ENCODE measurements at regions not wholly inside any gene's neighbourhood (a gene's known extent, or its start where the extent isn't known, plus 50 kb on each side); places are given as distances from the start of the nearest gene placed in this dataset.

DNA sequence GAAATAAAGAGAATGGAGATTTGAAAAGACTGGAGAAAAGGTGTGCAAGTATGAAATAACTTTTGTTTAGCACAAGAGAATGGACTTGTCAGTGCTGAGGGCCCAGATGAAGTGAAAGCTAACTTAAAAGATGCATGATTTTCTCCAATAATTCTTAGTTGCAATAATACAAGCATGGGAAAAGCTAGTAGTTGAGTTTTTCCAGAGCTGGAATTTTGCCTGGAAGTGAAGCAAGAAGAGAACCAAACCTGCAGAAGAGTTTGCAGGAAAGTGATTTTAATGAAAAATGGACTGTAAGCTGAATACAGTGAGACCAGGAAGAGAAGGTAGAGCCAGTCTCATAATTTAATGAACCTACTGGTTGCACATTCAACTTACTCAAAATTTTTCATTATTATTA, 69.3 kb upstream of the FSCB start:
- FAIRE-seq (no peak), DNase-seq (no peak)
- no peak overlapping the region for H3K9ac ChIP-seq (ENCODE audit: low read length in 3 of 3)

DNA sequence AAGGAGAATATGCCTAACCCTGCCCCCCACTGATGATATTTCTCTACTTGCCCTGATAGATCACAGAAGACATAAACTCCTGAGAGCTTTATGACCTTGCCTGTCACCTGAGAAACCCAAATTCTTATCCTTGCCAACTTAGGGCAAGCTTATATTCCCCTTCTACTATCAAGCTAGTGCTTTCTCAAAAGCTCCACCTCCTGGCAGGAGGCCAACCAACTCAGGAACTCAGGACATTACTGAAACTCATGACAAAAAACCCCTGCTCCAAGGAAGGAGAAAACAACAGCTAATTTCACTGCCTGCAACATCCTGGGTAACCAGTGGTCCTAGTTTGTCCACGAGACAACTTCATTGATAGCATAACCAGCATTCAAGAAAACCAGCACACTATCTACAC, 60.9 kb upstream of the FSCB start:
- H3K9me3 ChIP-seq (ENCODE audit: control insufficient read depth in 2 of 3, insufficient read depth in 1 of 3, low read length in 3 of 3), result peaks cover 0 to 6% (median 0%) of the 10 kb centered on the region in 3 donors
- H3K27ac ChIP-seq (ENCODE audit: low read depth in 2 of 2, low read length in 2 of 2), result no peak overlapping the region
- TF ChIP-seq, protein P1, sequence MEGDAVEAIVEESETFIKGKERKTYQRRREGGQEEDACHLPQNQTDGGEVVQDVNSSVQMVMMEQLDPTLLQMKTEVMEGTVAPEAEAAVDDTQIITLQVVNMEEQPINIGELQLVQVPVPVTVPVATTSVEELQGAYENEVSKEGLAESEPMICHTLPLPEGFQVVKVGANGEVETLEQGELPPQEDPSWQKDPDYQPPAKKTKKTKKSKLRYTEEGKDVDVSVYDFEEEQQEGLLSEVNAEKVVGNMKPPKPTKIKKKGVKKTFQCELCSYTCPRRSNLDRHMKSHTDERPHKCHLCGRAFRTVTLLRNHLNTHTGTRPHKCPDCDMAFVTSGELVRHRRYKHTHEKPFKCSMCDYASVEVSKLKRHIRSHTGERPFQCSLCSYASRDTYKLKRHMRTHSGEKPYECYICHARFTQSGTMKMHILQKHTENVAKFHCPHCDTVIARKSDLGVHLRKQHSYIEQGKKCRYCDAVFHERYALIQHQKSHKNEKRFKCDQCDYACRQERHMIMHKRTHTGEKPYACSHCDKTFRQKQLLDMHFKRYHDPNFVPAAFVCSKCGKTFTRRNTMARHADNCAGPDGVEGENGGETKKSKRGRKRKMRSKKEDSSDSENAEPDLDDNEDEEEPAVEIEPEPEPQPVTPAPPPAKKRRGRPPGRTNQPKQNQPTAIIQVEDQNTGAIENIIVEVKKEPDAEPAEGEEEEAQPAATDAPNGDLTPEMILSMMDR (IDR thresholded peaks at IDR 0.05; ENCODE audit: borderline replicate concordance, extremely low read depth, insufficient read depth), result no peak
- no peak overlapping the region for H3K4me3 ChIP-seq (ENCODE audit: low read length in 3 of 3)
- no peaks in the 10 kb centered on the region for H3K27me3 ChIP-seq (ENCODE audit: control insufficient read depth, insufficient read depth, low read length)
- FAIRE-seq, result no peak
- intact Hi-C loops (cut with DNase I), result no loop called here
- H3K9ac ChIP-seq (ENCODE audit: low read length in 3 of 3), result no peak overlapping the region
- DNase-seq, result no peak
- no peaks in the 10 kb centered on the region for H3K4me1 ChIP-seq (ENCODE audit: control insufficient read depth in 2 of 3, insufficient read depth in 2 of 3, low read depth in 1 of 3, low read length in 3 of 3)
- no peaks in the 10 kb centered on the region for H3K36me3 ChIP-seq (ENCODE audit: control insufficient read depth in 2 of 3, insufficient read depth in 3 of 3, low read length in 3 of 3)

More for the DNA sequence above, 69.3 kb upstream of the FSCB start:
- H3K36me3 ChIP-seq (ENCODE audit: control insufficient read depth in 2 of 3, insufficient read depth in 3 of 3, low read length in 3 of 3), result no peaks in the 10 kb centered on the region
- H3K9me3 ChIP-seq (ENCODE audit: control insufficient read depth in 2 of 3, insufficient read depth in 1 of 3, low read length in 3 of 3), result no peaks in the 10 kb centered on the region
- no peak overlapping the region for H3K4me3 ChIP-seq (ENCODE audit: low read length in 3 of 3)
- no peaks in the 10 kb centered on the region for H3K4me1 ChIP-seq (ENCODE audit: control insufficient read depth in 2 of 3, insufficient read depth in 2 of 3, low read depth in 1 of 3, low read length in 3 of 3)
- TF ChIP-seq, protein P1 (IDR thresholded peaks at IDR 0.05; ENCODE audit: borderline replicate concordance, extremely low read depth, insufficient read depth), result no peak
- H3K27me3 ChIP-seq (ENCODE audit: control insufficient read depth, insufficient read depth, low read length), result no peaks in the 10 kb centered on the region
- intact Hi-C loops (cut with DNase I), result no loop called here
- no peak overlapping the region for H3K27ac ChIP-seq (ENCODE audit: low read depth in 2 of 2, low read length in 2 of 2)

DNA sequence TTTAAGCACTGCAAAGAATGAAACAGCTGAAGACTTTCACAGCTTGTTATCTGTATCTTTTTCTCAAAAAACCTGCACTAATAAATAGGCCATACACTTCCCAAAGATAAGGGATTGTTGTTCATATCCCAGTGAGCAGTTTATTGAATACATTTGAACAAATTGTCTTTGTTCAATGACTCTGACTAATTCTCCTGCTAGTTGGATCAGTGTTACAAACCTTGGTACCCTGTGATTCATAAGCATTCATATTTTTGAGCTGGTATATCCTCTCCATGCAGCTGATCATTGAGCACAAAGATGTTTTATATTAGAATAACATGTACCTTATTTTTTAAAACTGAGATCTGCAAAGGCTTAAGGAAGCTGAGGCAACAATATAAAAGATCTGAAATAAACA, 58.9 kb upstream of the FSCB start:
- intact Hi-C loops (cut with DNase I), result no loop called here

More for the DNA sequence above, 58.9 kb upstream of the FSCB start:
- Histone ChIP-seq H3K36me3 (ENCODE audit: control insufficient read depth in 2 of 3, insufficient read depth in 3 of 3, low read length in 3 of 3) (no peaks in the 10 kb centered on the region), H3K4me1 (ENCODE audit: control insufficient read depth in 2 of 3, insufficient read depth in 2 of 3, low read depth in 1 of 3, low read length in 3 of 3) (no peaks in the 10 kb centered on the region), H3K9me3 (ENCODE audit: control insufficient read depth in 2 of 3, insufficient read depth in 1 of 3, low read length in 3 of 3) (peaks cover 0 to 6% (median 0%) of the 10 kb centered on the region in 3 donors), H3K9ac (ENCODE audit: low read length in 3 of 3) (no peak overlapping the region), H3K4me3 (ENCODE audit: low read length in 3 of 3) (no peak overlapping the region), H3K27me3 (ENCODE audit: control insufficient read depth, insufficient read depth, low read length) (no peaks in the 10 kb centered on the region), H3K27ac (ENCODE audit: low read depth in 2 of 2, low read length in 2 of 2) (no peak overlapping the region)
- FAIRE-seq (no peak), DNase-seq (no peak)
- TF ChIP-seq, protein P1 (IDR thresholded peaks at IDR 0.05; ENCODE audit: borderline replicate concordance, extremely low read depth, insufficient read depth), result no peak
